ENCODE measurements at regions not wholly inside any gene's neighbourhood (a gene's known extent, or its start where the extent isn't known, plus 50 kb on each side); places are given as distances from the start of the nearest gene placed in this dataset.

DNA sequence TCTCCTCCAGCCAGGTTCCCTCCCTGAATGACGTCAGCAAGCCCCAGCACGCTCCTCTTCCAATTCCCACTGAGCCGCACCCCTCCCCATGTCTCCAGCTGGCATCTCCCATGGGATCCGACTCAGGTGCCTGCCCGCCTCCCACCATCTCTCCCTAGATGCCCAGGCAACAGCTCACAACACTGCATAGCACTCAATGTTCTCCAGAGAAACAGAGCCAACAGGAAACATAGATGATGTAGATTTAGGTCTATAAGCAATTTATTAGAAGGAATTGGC is 532.3 kb downstream of the BRD1 start:
- Histone ChIP-seq H3K9me2 (replicated peaks; ENCODE audit: control insufficient read depth, low read length) (no peaks in the 10 kb centered on the region), H4K20me1 (ENCODE audit: control insufficient read depth, insufficient read depth, low read depth, low read length) (no peaks in the 10 kb centered on the region), H3K36me3 (ENCODE audit: control insufficient read depth, low read length) (no peaks in the 10 kb centered on the region), H3K27ac (ENCODE audit: low read depth, low read length) (no peak overlapping the region), H3K4me2 (ENCODE audit: low read length) (no peak overlapping the region), H3K4me1 (ENCODE audit: control insufficient read depth, low read length) (no peaks in the 10 kb centered on the region), H3K4me3 (ENCODE audit: low read length) (no peak overlapping the region), H3K27me3 (ENCODE audit: control insufficient read depth, low read length) (no peaks in the 10 kb centered on the region), H3F3A (ENCODE audit: control insufficient read depth, insufficient read depth) (no peaks in the 10 kb centered on the region), H3K9me3 (ENCODE audit: control insufficient read depth, insufficient read depth, low read length) (0 out of 2 replicates have a peak, but pooled peaks cover 2% of the 10 kb centered on the region), H3K79me2 (ENCODE audit: control insufficient read depth, low read length) (no peaks in the 10 kb centered on the region)
- TF ChIP-seq EZH2phosphoT487 (IDR thresholded peaks at IDR 0.05; ENCODE audit: borderline replicate concordance, low read length): no peak
- TF ChIP-seq, protein P1, sequence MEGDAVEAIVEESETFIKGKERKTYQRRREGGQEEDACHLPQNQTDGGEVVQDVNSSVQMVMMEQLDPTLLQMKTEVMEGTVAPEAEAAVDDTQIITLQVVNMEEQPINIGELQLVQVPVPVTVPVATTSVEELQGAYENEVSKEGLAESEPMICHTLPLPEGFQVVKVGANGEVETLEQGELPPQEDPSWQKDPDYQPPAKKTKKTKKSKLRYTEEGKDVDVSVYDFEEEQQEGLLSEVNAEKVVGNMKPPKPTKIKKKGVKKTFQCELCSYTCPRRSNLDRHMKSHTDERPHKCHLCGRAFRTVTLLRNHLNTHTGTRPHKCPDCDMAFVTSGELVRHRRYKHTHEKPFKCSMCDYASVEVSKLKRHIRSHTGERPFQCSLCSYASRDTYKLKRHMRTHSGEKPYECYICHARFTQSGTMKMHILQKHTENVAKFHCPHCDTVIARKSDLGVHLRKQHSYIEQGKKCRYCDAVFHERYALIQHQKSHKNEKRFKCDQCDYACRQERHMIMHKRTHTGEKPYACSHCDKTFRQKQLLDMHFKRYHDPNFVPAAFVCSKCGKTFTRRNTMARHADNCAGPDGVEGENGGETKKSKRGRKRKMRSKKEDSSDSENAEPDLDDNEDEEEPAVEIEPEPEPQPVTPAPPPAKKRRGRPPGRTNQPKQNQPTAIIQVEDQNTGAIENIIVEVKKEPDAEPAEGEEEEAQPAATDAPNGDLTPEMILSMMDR (IDR thresholded peaks at IDR 0.05; ENCODE audit: low read depth, low read length, poor library complexity, severe bottlenecking): no peak

DNA sequence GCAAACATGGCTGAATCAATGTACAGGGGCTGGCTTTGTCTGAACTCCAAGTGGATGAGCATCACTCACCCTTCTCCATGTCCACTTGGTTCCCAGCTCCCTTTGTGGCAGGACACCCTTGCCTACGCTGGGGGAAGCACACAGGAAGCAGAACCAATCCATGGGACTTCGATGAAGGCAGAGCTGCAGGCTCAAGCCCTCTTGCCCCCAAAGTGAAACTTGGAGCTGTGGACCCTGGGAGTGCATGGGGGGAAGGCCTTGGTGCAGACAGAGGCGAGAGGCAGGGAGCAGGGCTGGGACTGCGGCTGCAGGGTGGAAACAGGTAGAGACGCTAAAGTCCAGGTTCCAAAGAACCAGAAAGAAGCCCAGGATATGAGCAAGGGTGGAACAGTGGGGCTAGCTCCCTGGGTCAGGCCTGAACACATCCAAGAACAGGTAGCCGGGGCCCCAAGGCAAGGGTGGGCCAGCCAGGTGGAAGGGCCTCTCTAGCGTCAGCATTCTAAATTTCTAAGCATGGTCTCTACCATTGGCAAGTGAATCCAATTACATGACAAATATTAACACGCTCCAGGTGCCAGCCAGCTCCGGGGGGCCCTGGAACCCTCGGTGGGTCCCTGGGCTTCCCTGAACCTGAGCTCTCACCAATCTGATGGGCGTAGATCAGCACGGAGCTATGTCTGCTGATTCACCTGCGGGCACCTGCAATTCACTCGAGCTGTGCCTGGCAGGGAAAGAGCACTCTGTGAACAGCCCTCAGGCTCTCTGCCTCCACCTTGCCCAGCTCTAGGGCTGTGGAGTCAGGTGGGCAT is 532.8 kb downstream of the BRD1 start:
- H3K4me3 ChIP-seq (ENCODE audit: low read length): no peak overlapping the region
- no peaks in the 10 kb centered on the region for H3K36me3 ChIP-seq (ENCODE audit: control insufficient read depth, low read length)
- no peak overlapping the region for H3K4me2 ChIP-seq (ENCODE audit: low read length)
- no peaks in the 10 kb centered on the region for H4K20me1 ChIP-seq (ENCODE audit: control insufficient read depth, insufficient read depth, low read depth, low read length)
- H3K27ac ChIP-seq (ENCODE audit: low read depth, low read length): no peak overlapping the region
- 0 out of 2 replicates have a peak, but pooled peaks cover 2% of the 10 kb centered on the region for H3K9me3 ChIP-seq (ENCODE audit: control insufficient read depth, insufficient read depth, low read length)
- no peaks in the 10 kb centered on the region for H3F3A ChIP-seq (ENCODE audit: control insufficient read depth, insufficient read depth)
- no peaks in the 10 kb centered on the region for H3K4me1 ChIP-seq (ENCODE audit: control insufficient read depth, low read length)
- H3K9me2 ChIP-seq (replicated peaks; ENCODE audit: control insufficient read depth, low read length): no peaks in the 10 kb centered on the region
- H3K79me2 ChIP-seq (ENCODE audit: control insufficient read depth, low read length): no peaks in the 10 kb centered on the region
- no peaks in the 10 kb centered on the region for H3K27me3 ChIP-seq (ENCODE audit: control insufficient read depth, low read length)
- no peak for TF ChIP-seq EZH2phosphoT487 (IDR thresholded peaks at IDR 0.05; ENCODE audit: borderline replicate concordance, low read length)
- TF ChIP-seq, protein P1 (IDR thresholded peaks at IDR 0.05; ENCODE audit: low read depth, low read length, poor library complexity, severe bottlenecking): no peak

DNA sequence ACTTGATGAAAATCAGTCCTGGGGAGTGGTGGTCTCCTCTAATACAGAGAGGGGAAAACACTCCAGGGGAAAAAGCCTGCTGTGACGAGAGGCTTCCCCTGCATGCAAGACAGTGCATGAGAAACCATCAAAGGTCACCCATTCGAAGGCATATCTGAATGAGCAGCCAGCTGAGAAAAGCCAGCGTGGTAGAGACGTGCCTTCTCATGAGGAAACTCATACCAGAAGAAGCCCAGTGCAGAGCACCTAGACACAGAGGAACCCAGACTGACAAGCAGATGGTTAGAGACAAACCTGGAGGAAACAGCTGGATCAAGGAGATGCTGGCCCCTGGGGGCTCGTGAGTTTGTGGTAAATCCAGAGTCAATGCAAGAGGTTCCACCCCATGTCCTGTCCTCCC is 534.8 kb downstream of the BRD1 start:
- Histone ChIP-seq H4K20me1 (ENCODE audit: control insufficient read depth, insufficient read depth, low read depth, low read length) (no peaks in the 10 kb centered on the region), H3K27me3 (ENCODE audit: control insufficient read depth, low read length) (no peaks in the 10 kb centered on the region), H3F3A (ENCODE audit: control insufficient read depth, insufficient read depth) (no peaks in the 10 kb centered on the region), H3K79me2 (ENCODE audit: control insufficient read depth, low read length) (no peaks in the 10 kb centered on the region), H3K9me3 (ENCODE audit: control insufficient read depth, insufficient read depth, low read length) (0 out of 2 replicates have a peak, but pooled peaks cover 2% of the 10 kb centered on the region), H3K9me2 (replicated peaks; ENCODE audit: control insufficient read depth, low read length) (no peaks in the 10 kb centered on the region), H3K4me2 (ENCODE audit: low read length) (no peak overlapping the region), H3K36me3 (ENCODE audit: control insufficient read depth, low read length) (no peaks in the 10 kb centered on the region), H3K4me1 (ENCODE audit: control insufficient read depth, low read length) (no peaks in the 10 kb centered on the region), H3K27ac (ENCODE audit: low read depth, low read length) (no peak overlapping the region), H3K4me3 (ENCODE audit: low read length) (no peak overlapping the region)
- no peak for TF ChIP-seq EZH2phosphoT487 (IDR thresholded peaks at IDR 0.05; ENCODE audit: borderline replicate concordance, low read length)
- TF ChIP-seq, protein P1 (IDR thresholded peaks at IDR 0.05; ENCODE audit: low read depth, low read length, poor library complexity, severe bottlenecking): no peak
